ENCODE measurements at regions not wholly inside any gene's neighbourhood (a gene's known extent, or its start where the extent isn't known, plus 50 kb on each side); places are given as distances from the start of the nearest gene placed in this dataset.

GRCh38 chr4:138833974-138834373 is 181.6 kb upstream of the NOCT start:
- Histone ChIP-seq H3K4me1 (replicated peaks) (no peaks in the 10 kb centered on the region), H3K36me3 (no peaks in the 10 kb centered on the region), H3K27ac (no peak overlapping the region), H3K4me3 (no peak overlapping the region), H3K27me3 (replicated peaks; ENCODE audit: insufficient read depth) (no peaks in the 10 kb centered on the region), H3K9me3 (no peaks in the 10 kb centered on the region)
- DNase-seq (ENCODE audit: low spot score): no peak
- no peak for TF ChIP-seq POLR2AphosphoS5 (IDR thresholded peaks at IDR 0.05)
- no peak for TF ChIP-seq CTCF (IDR thresholded peaks at IDR 0.05)
- TF ChIP-seq POLR2A (IDR thresholded peaks at IDR 0.05): no peak
- intact Hi-C loops (cut with DNase I): no loop called here
- WGBS: 66% methylated on average over 3 of the region's 3 CpGs

- no peak overlapping the region for H3K27ac ChIP-seq
- intact Hi-C loops (cut with DNase I): no loop called here
- peaks cover under 1% of the 10 kb centered on the region for H3K4me1 ChIP-seq (replicated peaks)
- no peak for TF ChIP-seq CTCF (IDR thresholded peaks at IDR 0.05)
- no peak for TF ChIP-seq POLR2A (IDR thresholded peaks at IDR 0.05)
- TF ChIP-seq POLR2AphosphoS5 (IDR thresholded peaks at IDR 0.05): no peak
- H3K4me3 ChIP-seq: no peak overlapping the region
- WGBS: 100% methylated on average over 1 of the region's 1 CpG
- no peaks in the 10 kb centered on the region for H3K27me3 ChIP-seq (replicated peaks; ENCODE audit: insufficient read depth)
- H3K9me3 ChIP-seq: no peaks in the 10 kb centered on the region
- no peaks in the 10 kb centered on the region for H3K36me3 ChIP-seq
- no peak for DNase-seq (ENCODE audit: low spot score)
These were observed 183.0 kb upstream of the NOCT start for GRCh38 chr4:138832563-138832962.

- H3K27me3 ChIP-seq (replicated peaks; ENCODE audit: insufficient read depth): no peaks in the 10 kb centered on the region
- 74% methylated on average over 2 of the region's 2 CpGs for WGBS
- no peak overlapping the region for H3K4me3 ChIP-seq
- H3K27ac ChIP-seq: no peak overlapping the region
- H3K36me3 ChIP-seq: no peaks in the 10 kb centered on the region
- DNase-seq (ENCODE audit: low spot score): no peak
- intact Hi-C loops (cut with DNase I): no loop called here
- peaks cover 4% of the 10 kb centered on the region for H3K4me1 ChIP-seq (replicated peaks)
- H3K9me3 ChIP-seq: no peaks in the 10 kb centered on the region
- no peak for TF ChIP-seq POLR2A (IDR thresholded peaks at IDR 0.05)
These were observed 183.6 kb upstream of the NOCT start for GRCh38 chr4:138831948-138832347.

- H3K9me3 ChIP-seq: no peaks in the 10 kb centered on the region
- no peaks in the 10 kb centered on the region for H3K36me3 ChIP-seq
- WGBS: 80% methylated on average over 1 of the region's 1 CpG
- intact Hi-C loops (cut with DNase I): no loop called here
- DNase-seq (ENCODE audit: low spot score): no peak
- H3K27me3 ChIP-seq (replicated peaks; ENCODE audit: insufficient read depth): no peaks in the 10 kb centered on the region
- H3K4me3 ChIP-seq: no peak overlapping the region
- TF ChIP-seq POLR2A (IDR thresholded peaks at IDR 0.05) (no peak), POLR2AphosphoS5 (IDR thresholded peaks at IDR 0.05) (no peak), CTCF (IDR thresholded peaks at IDR 0.05) (no peak)
- no peak overlapping the region for H3K27ac ChIP-seq
- peaks cover 4% of the 10 kb centered on the region for H3K4me1 ChIP-seq (replicated peaks)
These were observed 186.7 kb upstream of the NOCT start for GRCh38 chr4:138828926-138829325.

GRCh38 chr4:138826754-138827153 is 188.8 kb upstream of the NOCT start:
- H3K4me3 ChIP-seq: no peak overlapping the region
- no peak for TF ChIP-seq POLR2A (IDR thresholded peaks at IDR 0.05)
- no peak for TF ChIP-seq CTCF (IDR thresholded peaks at IDR 0.05)
- TF ChIP-seq POLR2AphosphoS5 (IDR thresholded peaks at IDR 0.05): no peak
- H3K4me1 ChIP-seq (replicated peaks): peaks cover 4% of the 10 kb centered on the region
- WGBS: 11% methylated on average over 2 of the region's 2 CpGs
- DNase-seq (ENCODE audit: low spot score): no peak
- no peak overlapping the region for H3K27ac ChIP-seq
- no peaks in the 10 kb centered on the region for H3K9me3 ChIP-seq
- no peaks in the 10 kb centered on the region for H3K36me3 ChIP-seq
- no peaks in the 10 kb centered on the region for H3K27me3 ChIP-seq (replicated peaks; ENCODE audit: insufficient read depth)
- intact Hi-C loops (cut with DNase I): no loop called here
